ENCODE measurements at regions not wholly inside any gene's neighbourhood (a gene's known extent, or its start where the extent isn't known, plus 50 kb on each side); places are given as distances from the start of the nearest gene placed in this dataset.

DNA sequence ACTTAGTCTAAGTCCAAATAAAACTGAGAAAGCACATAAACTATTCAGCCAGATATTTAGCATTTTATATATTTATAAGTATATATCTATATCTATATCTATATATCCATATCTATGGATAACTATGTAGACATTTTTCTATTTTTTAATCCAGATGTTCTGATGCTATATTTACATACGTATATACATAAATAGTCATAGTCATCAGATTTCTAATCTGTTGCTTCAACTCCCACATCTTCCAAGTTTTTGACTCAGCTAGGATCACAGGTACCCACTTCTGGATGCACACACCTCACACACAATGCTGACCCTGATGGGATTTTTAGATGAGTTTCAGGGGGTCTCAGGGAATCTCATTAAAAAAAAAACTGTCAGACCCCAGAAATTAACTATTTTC lies 52.2 kb upstream of the ZC3H11B start:
- Histone ChIP-seq H3K27ac (ENCODE audit: insufficient read depth, low read length) (no peak overlapping the region), H4K8ac (ENCODE audit: low read depth in 2 of 2, low read length in 2 of 2) (no peak overlapping the region), H3K4me3 (ENCODE audit: insufficient read depth, low read depth, low read length) (no peak overlapping the region), H2AK9ac (replicated peaks; ENCODE audit: low read depth, low read length, poor library complexity) (no peak overlapping the region), H3K18ac (ENCODE audit: low read depth, low read length) (no peak overlapping the region), H2AFZ (replicated peaks; ENCODE audit: low read length, poor library complexity) (no peak overlapping the region), H3K27me3 (ENCODE audit: control insufficient read depth, insufficient read depth, low read length) (no peaks in the 10 kb centered on the region), H2BK15ac (ENCODE audit: low read depth, low read length) (no peak overlapping the region), H4K20me1 (ENCODE audit: insufficient read depth, low read length) (no peaks in the 10 kb centered on the region), H4K91ac (ENCODE audit: insufficient read depth, low read depth, low read length) (no peak overlapping the region), H3K9me3 (ENCODE audit: control insufficient read depth, insufficient read depth, low read length) (no peaks in the 10 kb centered on the region), H4K5ac (ENCODE audit: low read depth, low read length) (no peak overlapping the region), H3K4me2 (ENCODE audit: low read depth, low read length) (no peak overlapping the region), H2BK5ac (ENCODE audit: low read depth, low read length, poor library complexity, severe bottlenecking) (no peak overlapping the region), H3K9me1 (ENCODE audit: insufficient read depth, low read length) (no peaks in the 10 kb centered on the region), H3K4me1 (ENCODE audit: control insufficient read depth, insufficient read depth, low read length) (peaks cover 4% of the 10 kb centered on the region; the same call in 1 of the 2 replicates), H2AK5ac (ENCODE audit: low read depth, low read length) (no peak overlapping the region), H3K56ac (ENCODE audit: extremely low read depth, insufficient read depth, low read length) (no peak overlapping the region), H3K79me1 (ENCODE audit: low read depth in 1 of 2, low read length in 2 of 2) (no peaks in the 10 kb centered on the region), H3K36me3 (ENCODE audit: control insufficient read depth, insufficient read depth, low read length) (no peaks in the 10 kb centered on the region), H2BK20ac (ENCODE audit: low read depth, low read length) (no peak overlapping the region), H3K14ac (replicated peaks; ENCODE audit: low read depth, low read length) (no peak overlapping the region), H3K23ac (ENCODE audit: low read depth, low read length) (no peak overlapping the region), H3K4ac (ENCODE audit: low read depth, low read length) (no peak overlapping the region), H2BK120ac (ENCODE audit: low read depth, low read length) (no peak overlapping the region), H3K9ac (ENCODE audit: low read depth, low read length) (no peak overlapping the region)
- DNase-seq (no peak), ATAC-seq (ENCODE audit: low read depth) (no peak)
- dilution Hi-C loops (cut with HindIII; ENCODE audit: low sequenced_read_pairs, unreplicated experiment) (no loop called here), intact Hi-C loops (cut with micrococcal nuclease) (no loop called here), in situ Hi-C loops (cut with MboI; ENCODE audit: low sequenced_read_pairs) (loop anchor here (10.0 kb wide), 1 partner anchor 1340 kb away; no protein-coding TSS in a partner anchor)
- no CpG with 5 or more reads among the region's 1 CpG for WGBS, 2 experiments (ENCODE audit: extremely low coverage in 2 of 2, insufficient read length in 1 of 2)
- no TSS peak for BruUV-seq (replicated peaks)
- ChIA-PET POLR2A (ENCODE audit: unreplicated experiment) (no interaction called here), CTCF (no interaction called here)
- no peak for TF ChIP-seq CHD1 (IDR thresholded peaks at IDR 0.05; ENCODE audit: low read depth, low read length)
- TF ChIP-seq ELK1 (IDR thresholded peaks at IDR 0.05; ENCODE audit: borderline replicate concordance, low read depth, low read length): no peak
